GM18508 (cell line): ENCODE measurements at regions not wholly inside any gene's neighbourhood (a gene's known extent, or its start where the extent isn't known, plus 50 kb on each side); places are given as distances from the start of the nearest gene placed in this dataset.
"Not testable (repeated sequence)": the region's sequence is repeated elsewhere in the genome, so short reads cannot be mapped to it uniquely, and the experiment has no call there.

Source experiments
- ATAC-seq: cut with Tn5 transposase; IDR thresholded peaks from one replicate; pipeline ENCODE4 v1.9.1; 2021; ENCODE audit warnings: moderate number of reproducible peaks; ENCODE audit not compliant: insufficient read depth, unreplicated experiment

DNA sequence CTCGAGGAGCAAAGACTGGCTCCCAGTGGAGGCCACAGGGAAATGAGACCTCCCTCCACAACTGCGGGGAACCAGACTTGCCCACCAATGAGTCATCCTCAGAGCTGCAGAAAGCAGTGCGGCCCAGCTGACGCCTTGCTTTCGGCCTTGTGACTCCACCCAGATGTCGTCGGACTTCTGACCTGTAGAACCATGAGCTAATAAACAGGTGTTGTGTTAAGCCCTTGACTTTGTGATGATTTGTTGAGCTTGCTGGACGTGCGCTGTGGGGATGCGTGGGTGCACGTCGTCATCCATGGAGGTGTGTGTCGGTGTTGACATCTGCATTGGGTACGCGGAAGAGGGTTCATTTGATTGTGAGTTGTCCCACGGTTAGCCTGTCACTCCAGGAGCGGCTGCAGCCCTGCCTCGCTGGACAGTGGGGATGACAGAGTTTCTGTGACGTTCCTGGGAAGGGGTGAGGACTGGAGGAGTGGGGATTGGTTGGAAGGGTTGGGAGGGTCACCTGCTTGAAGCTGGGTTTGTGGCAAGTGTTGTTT lies 154.1 kb downstream of the SH3BP4 start:
- ATAC-seq = no peak

DNA sequence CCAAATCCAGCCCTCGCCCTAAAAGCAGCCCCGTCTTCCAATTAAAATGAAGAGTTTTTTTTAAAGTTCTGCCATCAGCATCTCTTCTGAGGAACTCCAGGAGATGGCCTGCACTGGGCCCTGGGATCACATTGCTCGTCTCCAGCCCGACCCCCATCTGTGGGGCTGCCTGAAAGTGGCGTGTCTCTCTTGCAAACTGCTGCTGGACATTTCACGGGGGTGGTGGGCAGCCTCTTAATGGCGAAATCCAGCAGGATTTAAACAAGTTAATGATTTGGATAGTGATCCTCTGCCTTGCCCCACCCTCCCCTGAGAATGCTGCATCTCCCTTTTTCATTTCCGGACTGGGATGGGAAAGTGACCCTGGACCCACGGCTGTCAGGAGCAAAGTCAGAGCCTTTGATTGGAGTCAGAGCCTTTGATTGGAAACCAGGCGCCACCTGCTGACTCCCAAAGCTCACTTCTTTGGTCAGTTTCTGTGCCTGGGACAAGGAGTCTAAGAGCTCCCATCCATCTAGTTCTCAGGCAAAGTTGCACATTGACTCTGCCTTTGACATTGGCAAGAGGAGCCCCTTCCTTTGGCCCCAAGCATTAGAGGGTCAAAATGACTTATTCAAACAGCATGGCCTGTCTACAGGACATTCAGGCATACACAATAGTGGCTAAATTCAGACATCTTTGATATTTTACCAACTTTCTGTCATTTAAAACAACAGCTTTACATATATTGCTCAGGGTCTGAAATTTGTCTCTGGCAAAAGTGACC lies 155.2 kb downstream of the SH3BP4 start:
- no peak for ATAC-seq

DNA sequence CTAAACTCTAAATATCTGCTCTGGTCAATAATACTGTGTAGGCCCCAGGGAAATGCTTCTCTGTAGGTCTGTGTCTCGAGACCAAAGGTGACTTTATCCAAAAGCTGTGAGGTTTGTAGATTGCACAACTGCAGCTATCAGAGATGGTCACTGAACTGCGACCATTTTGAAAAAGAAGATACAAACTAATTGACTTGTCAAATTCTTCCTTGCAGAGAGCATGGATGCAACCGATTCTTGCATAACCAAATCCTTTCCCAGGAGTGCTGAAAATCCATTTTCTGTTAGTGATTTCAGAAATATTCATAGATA lies 155.8 kb downstream of the SH3BP4 start:
- no peak for ATAC-seq

DNA sequence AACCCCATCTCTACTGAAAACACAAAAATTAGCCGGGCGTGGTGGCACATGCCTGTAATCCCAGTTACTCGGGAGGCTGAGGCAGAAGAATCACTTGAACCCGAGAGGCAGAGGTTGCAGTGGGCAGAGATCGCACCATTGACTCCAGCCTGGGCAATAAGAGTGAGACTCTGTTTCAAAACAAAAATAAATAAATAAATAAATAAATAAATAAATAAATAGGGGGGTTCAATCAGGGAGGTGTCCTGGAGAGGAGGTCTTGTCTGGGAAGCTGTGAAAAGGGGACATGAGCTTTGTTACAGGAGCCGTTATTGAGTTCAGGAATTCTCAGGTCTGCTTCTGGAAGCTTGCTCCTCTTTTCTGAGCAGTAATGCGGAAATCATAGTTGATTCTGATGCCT lies 157.7 kb downstream of the SH3BP4 start:
- not testable (repeated sequence) for ATAC-seq

DNA sequence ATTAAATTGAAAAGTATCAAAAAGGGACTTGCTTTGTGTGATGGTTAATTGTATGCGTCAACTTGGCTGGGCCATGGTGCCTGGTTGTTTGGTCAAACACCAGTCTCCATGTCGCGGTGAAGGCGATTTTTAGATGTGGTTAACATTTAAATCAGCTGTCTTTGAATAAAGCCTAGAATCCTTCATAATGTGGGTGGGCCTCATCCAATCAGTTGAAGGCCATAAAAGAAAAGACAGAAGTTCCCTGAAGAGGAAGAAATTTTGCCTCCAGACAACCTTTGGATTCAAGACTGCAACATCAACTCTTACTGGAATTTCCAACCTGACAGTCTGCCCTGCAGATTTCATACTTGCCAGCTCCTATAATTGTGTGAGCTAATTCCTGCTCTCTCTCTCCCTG lies 160.5 kb downstream of the SH3BP4 start:
- ATAC-seq = no peak

DNA sequence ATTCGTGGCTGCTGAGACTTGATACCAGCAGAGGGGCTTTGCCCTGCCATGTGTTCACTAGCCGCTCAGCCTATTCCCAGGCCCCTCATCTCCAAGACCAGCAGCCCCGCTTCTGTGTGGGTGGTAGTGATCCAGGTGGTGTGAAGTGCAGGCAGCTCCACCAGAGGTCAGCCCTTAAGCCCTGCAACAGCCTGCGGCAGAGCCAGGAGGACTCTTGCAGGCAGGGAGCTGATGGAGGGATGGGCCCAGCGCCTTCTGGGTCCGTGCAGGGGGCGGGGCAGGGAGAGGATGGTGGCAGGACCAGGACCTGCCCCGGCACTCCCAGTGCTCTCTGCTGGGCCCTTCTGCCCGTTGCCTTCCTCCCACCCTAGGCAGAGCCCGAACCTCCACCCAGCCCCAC lies 162.0 kb downstream of the SH3BP4 start:
- ATAC-seq = no peak

DNA sequence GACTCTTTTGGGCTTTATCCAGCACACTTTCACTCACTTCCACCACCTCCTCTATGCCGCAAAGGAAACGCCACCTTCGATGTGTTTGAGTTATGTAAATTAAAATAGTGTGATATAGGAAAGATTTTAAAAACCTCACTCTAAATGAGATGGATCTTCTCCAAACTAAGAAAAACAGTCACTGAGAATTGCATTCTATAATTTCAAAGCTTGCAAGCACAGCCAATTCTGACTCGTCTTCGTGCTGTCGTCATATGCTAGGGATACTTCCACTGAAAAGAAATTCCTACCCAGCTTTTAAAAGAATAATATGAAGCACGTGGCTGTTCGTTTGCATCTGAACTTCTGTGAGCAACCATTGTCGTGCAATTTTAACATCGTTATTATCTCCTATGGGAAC lies 162.5 kb downstream of the SH3BP4 start:
- ATAC-seq = no peak

DNA sequence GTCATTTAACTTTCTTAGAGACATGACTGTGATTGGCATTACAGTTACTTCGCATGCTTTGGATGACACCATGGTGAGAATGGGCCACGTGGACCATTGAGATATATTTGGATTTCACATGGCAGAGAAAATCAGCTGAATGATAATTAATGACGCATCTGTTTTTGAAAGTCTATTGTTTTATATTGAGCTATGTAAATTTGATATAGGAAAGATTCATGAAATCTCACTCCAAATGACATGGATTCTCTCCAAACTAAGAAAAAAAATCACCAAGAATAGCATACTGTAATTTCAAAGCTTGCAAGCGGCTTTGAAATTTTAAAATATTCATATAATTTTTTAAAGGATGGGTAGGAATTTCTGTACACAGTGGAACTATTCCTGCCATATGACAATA lies 163.7 kb downstream of the SH3BP4 start:
- ATAC-seq = no peak

DNA sequence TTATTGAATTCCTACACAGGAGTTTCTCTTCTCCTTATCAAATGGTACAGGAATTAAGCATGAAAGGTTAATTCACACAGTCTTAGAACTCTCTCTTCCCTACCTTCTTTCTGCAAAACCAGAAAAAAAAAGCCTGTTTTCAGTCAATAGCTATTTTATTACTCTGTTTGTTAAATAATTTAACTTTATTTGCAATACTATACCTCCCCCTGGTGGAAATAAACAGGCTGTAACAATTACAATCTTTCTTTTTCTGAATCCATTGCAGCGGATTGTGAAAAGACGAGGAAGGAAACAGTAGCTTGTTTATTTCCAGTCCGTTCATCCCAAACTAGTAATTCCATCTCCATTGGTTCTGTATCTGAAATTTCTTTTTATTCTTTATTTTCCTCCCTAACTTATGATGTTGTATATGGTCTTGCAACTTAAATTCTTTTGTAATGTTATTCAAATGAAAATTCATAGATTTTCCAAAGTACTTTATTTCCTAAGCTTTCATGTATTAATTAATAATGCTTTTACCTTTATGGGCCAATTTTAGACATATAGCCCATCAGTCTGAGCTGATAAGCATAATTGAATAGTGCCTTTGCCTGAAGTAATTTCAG lies 165.2 kb downstream of the SH3BP4 start:
- ATAC-seq = no peak

DNA sequence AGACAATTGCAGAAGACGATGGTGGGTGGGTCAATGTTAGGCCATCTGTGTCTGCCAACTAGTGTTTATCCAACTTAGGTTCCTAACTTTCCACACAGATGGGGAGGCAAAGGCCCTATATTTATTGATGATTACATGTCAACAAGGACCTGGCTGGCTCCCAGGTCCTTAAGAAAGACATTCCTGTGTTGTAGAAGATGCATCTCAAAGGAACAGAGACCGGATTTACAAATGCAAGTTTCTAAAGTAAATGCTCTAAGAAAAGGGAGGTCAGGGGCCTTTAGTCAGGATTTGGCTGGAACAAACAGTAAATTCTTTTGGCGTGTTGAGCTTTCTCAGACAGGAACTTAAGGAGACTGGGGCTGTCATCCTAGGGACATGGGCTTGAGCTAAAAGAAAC lies 175.0 kb downstream of the SH3BP4 start:
- ATAC-seq = no peak

DNA sequence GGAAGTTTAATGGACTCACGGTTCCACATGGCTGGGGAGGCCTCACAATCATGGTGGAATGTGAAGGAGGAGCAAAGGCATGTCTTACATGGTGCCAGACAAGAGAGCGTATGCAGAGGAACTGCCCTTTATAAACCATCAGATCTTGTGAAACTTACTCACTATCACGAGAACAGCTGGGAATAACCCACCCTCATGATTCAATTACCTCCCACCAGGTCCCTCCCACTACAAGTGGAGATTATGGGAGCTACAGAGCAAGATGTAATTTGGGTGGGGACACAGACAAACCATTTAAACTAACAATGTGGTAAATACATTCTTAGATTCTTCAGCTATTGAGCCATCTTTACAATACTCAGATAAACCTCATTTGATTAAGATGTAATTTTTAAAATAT lies 176.1 kb downstream of the SH3BP4 start:
- ATAC-seq = no peak

DNA sequence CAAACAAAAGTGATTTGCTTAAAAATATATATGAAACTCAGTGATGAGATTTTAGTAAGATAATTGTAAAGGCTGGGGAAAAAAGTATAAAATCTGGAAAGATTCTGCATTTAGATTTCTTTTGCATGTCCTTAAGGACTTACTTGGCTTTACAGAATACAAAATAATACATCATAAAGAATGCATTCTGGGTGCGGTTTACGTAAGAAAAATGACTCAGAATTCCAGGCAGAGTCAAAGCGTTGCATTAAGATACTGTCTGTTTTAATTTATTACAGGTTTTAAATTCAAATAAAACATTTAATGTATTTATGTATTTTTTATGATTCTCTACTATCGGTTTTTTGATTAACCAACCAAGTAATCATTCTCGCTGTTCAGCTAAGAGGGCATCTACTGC lies 178.0 kb downstream of the SH3BP4 start:
- no peak for ATAC-seq

DNA sequence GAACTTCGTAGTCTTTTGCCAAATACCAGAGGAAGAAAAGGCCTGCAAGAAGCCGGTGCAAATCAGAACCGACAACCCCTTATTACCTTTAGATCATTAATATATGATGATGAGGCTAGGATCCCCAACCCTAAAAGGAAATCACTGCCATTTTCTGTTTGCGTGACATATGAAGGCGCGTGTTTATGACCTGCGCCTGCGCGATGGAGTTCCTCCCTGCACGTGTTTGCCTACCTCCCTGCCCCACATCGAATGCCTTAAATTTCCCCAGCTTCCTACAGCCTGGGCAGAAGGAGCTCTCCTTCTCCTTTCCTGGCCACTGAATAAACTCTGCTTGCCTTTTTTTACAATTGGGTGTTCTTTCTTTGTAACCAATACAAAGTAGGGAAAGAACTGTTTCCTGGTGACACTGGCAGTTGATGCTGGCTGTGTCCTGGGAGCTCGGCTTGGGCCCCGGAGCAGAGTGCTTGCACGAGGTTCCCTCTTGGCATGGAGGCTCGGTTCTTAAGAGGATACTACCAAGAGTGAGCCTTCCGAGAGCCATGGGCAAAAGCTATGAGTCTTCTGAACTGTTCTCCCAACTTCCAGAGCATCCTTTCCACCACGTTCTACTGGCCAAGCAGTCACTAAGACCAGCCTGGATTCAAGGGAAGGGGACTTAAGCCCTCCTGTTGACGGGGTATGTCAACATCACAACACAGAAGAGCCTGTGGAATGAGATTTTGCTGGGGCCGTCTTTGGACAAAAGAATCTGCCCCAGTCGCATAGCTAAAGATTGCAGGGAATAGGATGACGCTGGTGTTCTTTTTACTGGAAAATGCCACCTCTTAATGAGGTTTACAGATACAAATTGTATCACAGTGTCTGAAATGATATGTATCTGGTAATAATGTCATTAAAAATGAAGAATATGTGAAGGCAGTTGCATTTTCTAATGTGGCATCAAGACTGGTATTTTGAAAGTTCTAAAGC lies 179.8 kb downstream of the SH3BP4 start:
- ATAC-seq = no peak

DNA sequence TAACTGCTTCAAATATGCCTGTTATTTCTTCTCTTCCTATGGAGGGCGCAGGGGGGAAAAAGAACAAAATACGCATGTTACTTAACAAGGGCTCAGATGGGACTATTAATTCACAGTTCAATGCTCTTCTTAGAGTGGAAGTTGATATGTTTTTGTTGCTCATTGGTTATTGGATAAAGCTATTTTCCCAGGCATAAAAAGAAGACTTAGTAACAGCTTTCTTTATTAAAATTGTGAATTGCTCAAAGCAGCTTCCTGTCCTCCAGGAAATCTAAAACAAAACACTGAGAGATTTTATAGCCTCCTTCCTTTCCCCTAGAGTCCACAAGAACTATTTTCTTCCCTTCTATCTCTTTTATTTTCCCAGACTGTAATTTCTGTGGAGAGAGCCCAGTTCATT lies 180.8 kb downstream of the SH3BP4 start:
- no peak for ATAC-seq

DNA sequence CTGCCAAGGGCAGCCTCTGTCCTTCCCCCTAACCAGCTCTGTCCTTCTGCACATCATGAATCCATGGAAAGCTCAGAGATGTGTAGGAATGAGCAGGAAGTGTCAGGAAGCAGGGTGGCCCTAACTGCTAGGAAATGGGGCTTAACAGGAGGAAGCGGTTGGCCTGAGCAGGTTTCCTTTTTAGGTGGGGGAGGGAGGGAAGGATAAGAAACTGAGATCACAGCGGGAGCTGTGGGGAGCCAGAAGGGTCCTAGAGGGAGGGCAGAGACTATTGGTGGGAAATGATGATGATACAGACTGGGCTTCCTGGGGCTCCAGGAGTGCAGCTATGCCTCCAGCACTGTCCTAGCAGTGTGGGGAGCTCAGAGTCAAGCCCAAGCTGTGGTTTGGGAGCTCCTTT lies 182.0 kb downstream of the SH3BP4 start:
- no peak for ATAC-seq

DNA sequence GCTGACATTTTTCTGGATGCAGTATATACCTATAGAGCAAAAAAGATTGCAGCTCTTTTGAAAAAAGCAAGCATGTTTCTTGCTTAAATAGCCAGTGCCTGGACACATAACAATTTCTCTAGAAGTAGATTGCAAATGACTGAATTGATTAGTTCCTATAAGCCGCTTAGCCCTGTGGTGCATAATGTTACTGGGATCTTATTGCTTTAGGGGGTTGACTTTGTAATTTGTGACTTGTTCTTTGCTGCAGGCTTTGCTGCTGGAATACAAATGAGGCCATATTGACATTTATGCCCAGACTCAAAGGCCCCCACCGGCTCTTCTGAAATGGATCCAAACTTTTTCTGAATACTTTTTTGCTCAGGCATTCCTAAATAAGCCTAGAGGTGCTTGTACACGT lies 182.6 kb downstream of the SH3BP4 start:
- ATAC-seq = no peak

DNA sequence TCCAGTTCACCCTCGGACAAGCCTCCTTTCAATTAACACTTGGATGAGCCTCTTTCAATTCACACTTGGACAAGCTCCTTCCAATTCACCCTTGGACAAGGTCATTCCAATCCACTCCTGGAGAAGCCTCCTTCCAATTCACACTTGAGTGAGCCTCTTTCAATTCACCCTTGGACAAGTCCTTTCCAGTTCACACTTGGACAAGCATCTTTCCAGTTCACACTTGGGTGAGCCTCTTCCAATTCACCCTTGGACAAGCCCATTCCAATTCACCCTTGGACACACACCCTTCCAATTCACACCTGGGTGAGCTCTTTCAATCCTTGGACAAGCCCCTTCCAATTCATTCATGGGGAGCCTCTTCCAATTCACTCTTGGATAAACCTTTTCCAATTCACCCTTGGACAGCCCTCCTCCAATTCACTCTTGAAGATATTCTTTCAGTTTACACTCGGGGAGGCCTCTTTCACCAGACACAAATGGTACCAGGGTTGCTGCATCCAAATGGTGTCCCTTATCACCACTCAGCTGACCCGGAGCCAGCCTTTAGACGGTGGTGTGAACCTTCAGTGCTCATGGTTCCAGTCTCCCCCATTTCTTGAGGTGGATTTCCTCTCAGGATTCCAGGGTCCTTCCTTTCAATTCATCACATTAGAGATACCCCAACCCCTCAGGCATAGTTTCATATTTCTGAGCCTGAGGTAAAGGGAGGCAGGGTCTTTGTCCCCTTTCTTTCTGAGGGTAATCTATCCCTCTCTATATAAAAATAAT lies 183.6 kb downstream of the SH3BP4 start:
- ATAC-seq = no peak

DNA sequence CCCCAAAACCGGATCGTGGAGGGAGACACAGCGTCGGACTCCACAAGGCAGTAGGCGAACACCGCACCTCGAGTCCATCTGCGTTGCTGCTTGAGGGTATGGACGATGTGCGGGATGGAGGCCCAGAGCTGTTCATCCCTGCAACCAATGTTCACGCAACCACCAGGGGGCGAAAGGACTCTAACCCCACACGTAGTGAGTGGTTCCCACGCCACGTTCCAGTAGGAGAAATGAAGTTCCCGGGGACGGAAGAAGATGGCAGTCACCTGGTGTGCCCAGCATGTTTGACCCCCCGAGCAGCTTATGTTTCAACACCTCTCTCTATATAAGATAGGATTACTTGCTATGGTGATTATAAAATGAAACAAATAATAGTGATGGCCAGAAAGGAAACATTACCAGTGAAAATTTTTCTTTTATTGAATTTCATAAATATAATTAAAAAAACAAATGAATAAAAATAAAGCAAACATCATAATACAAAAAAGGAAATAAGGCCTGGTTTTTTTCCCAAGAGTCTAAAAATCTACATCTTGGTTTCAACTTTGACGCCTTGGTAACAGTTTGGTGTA lies 184.3 kb downstream of the SH3BP4 start:
- no peak for ATAC-seq

DNA sequence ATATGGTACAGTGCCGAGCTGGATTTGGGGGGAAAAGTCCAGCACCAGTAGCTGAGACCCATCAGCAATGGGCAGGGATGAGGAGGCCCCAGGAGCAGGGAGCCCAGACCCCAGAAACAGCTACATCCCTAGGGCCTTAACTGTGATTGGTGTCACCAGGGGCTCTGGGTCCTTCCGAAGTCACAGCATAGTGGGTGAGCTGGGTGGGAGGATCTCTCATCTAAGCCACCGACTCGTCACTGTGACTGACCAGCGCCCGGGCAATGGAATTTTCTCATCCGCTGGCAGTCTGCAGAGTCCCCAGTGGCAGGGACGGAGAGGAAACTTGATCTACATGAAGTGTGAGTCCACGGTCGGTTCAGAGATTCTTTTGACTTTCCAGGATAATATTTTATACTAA lies 186.5 kb downstream of the SH3BP4 start:
- ATAC-seq = no peak
